ENCODE measurements at regions not wholly inside any gene's neighbourhood (a gene's known extent, or its start where the extent isn't known, plus 50 kb on each side); places are given as distances from the start of the nearest gene placed in this dataset.

GRCh38 chr5:93330506-93330905 lies 250.5 kb downstream of the NR2F1-AS1 start:
- no peak overlapping the region for H3K4me3 Mint-ChIP-seq
- H3K27me3 Mint-ChIP-seq, result no peaks in the 10 kb centered on the region
- ChIA-PET CTCF (no interaction called here), POLR2A (no interaction called here)
- no peak overlapping the region for H3K27ac Mint-ChIP-seq
- DNase-seq, result no peak
- H3K9me3 Mint-ChIP-seq, result no peaks in the 10 kb centered on the region
- no peak for TF ChIP-seq CTCF (IDR thresholded peaks at IDR 0.05)
- no peaks in the 10 kb centered on the region for H3K4me1 Mint-ChIP-seq (ENCODE audit: low read depth)
- no peak for ATAC-seq
- no peaks in the 10 kb centered on the region for H3K36me3 Mint-ChIP-seq (ENCODE audit: low read depth)
- intact Hi-C loops (cut with micrococcal nuclease), result no loop called here

DNA sequence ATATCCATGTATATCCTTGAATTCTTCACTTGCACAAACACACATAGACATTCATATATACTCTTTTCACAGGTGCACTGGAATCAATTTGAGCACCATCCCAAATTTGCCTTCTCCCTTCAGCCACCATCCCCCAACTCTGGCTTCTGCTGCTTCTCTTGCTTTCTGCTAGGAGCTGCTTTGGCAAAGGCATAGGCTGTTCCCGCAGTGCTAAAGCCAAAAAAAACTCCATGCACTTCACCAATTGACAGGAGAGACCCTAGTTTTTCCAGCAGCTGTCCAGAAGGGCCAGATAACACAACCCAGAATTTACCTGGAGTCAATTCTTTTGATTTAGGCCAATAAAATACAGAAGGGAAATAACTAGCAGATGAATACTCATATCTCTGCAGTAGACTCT lies 251.3 kb downstream of the NR2F1-AS1 start:
- CTCF ChIA-PET, result interaction anchor here (0.6 kb wide), 1 partner anchor 532 kb away, joined by 3 read pairs; no protein-coding TSS in a partner anchor

DNA sequence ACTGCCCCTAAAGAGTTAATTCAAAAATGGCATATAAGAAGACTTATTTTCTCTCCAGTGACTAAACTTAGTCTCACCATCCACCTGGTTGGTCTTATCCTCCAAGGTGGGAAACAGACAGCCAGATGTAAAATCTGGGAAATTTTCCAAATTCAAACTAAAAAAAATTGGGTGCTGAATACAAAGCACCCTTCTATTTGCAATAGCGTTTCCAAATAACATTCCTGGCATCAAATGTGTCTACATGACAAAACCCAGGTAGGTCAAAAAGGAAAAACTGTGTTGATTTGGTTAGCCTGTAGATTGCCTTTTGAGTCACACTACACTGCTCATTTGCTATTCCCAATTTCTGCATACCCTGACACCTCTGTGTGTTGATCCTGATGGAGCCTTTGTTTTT lies 252.2 kb downstream of the NR2F1-AS1 start:
- ChIA-PET POLR2A (no interaction called here), CTCF (interaction anchor here (0.6 kb wide), 1 partner anchor 533 kb away, joined by 3 read pairs; no protein-coding TSS in a partner anchor)
- Mint-ChIP-seq H3K27ac (no peak overlapping the region), H3K27me3 (no peaks in the 10 kb centered on the region), H3K36me3 (ENCODE audit: low read depth) (no peaks in the 10 kb centered on the region), H3K9me3 (no peaks in the 10 kb centered on the region), H3K4me3 (no peak overlapping the region), H3K4me1 (ENCODE audit: low read depth) (no peaks in the 10 kb centered on the region)
- no peak for ATAC-seq
- TF ChIP-seq CTCF (IDR thresholded peaks at IDR 0.05), result no peak
- intact Hi-C loops (cut with micrococcal nuclease), result no loop called here
- no peak for DNase-seq

More for the DNA sequence above, 251.3 kb downstream of the NR2F1-AS1 start:
- Mint-ChIP-seq H3K27me3 (no peaks in the 10 kb centered on the region), H3K9me3 (no peaks in the 10 kb centered on the region), H3K4me3 (no peak overlapping the region), H3K36me3 (ENCODE audit: low read depth) (no peaks in the 10 kb centered on the region), H3K4me1 (ENCODE audit: low read depth) (no peaks in the 10 kb centered on the region), H3K27ac (no peak overlapping the region)
- intact Hi-C loops (cut with micrococcal nuclease), result no loop called here
- ATAC-seq (no peak), DNase-seq (no peak)
- POLR2A ChIA-PET, result no interaction called here
- no peak for TF ChIP-seq CTCF (IDR thresholded peaks at IDR 0.05)

DNA sequence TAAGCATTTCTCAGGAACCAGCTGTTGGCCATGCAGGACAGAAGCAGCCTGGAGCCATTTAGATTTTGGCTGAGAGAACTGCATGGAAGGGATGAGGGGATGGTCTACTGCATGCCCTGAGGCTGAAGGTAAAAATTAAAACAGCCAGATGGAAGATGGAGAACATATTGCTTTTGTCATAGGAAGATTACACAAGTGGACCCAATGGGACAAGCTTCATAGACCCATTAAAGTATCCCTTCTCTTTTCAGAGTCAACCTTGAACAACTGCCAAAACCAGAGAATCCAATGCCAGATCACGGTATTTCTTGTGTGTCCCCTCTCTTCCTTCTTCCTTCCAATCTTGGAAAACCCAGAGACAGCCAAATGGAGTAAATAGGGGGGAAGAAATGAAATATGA lies 253.4 kb downstream of the NR2F1-AS1 start:
- ATAC-seq (no peak), DNase-seq (no peak)
- intact Hi-C loops (cut with micrococcal nuclease), result no loop called here
- no peak for TF ChIP-seq CTCF (IDR thresholded peaks at IDR 0.05)
- ChIA-PET POLR2A (no interaction called here), CTCF (no interaction called here)
- H3K4me3 Mint-ChIP-seq, result no peak overlapping the region
- H3K4me1 Mint-ChIP-seq (ENCODE audit: low read depth), result no peaks in the 10 kb centered on the region
- H3K27ac Mint-ChIP-seq, result no peak overlapping the region
- no peaks in the 10 kb centered on the region for H3K9me3 Mint-ChIP-seq
- no peaks in the 10 kb centered on the region for H3K27me3 Mint-ChIP-seq
- no peaks in the 10 kb centered on the region for H3K36me3 Mint-ChIP-seq (ENCODE audit: low read depth)

- CTCF ChIA-PET, result no interaction called here
- POLR2A ChIA-PET, result no interaction called here
- Mint-ChIP-seq H3K27me3 (no peaks in the 10 kb centered on the region), H3K36me3 (ENCODE audit: low read depth) (no peaks in the 10 kb centered on the region), H3K27ac (no peak overlapping the region), H3K4me1 (ENCODE audit: low read depth) (no peaks in the 10 kb centered on the region), H3K9me3 (no peaks in the 10 kb centered on the region), H3K4me3 (no peak overlapping the region)
- DNase-seq (no peak), ATAC-seq (no peak)
- intact Hi-C loops (cut with micrococcal nuclease), result no loop called here
- TF ChIP-seq CTCF (IDR thresholded peaks at IDR 0.05), result no peak
Measured at GRCh38 chr5:93325946-93326345, 255.1 kb downstream of the NR2F1-AS1 start.

Data from activated CD8-positive, alpha-beta T cell treated with anti-CD3 and anti-CD28 coated beads for 36 hours (primary cell).